Psoas muscle (tissue), 7 donors: ENCODE measurements at regions not wholly inside any gene's neighbourhood (a gene's known extent, or its start where the extent isn't known, plus 50 kb on each side); places are given as distances from the start of the nearest gene placed in this dataset.

Experiments used
- ATAC-seq, 4 donors: fragments of 200-7000 bp; cut with Tn5 transposase; one replicate each; pipeline ENCODE4 v1.9.1; 2020; ENCODE audit warnings: moderate library complexity in 3 of 4, mild to moderate bottlenecking in 2 of 4
- DNase-seq, 2 donors: peaks; one replicate each; pipeline ENCODE4 v3.0.0-alpha.2; 2020
- H3K27ac ChIP-seq: fragments of 200-600 bp; one replicate; pipeline ENCODE4 v1.8.0; 2022
- H3K27me3 ChIP-seq, 3 donors: fragments of 200-600 bp in 1 of 3; one replicate each; pipeline versions ENCODE4 v1.6.1 to v1.8.0; 2013 to 2022; ENCODE audit warnings: low read length in 2 of 3, mild to moderate bottlenecking in 2 of 3, moderate library complexity in 1 of 3; ENCODE audit not compliant: insufficient read depth in 3 of 3
- H3K36me3 ChIP-seq, 2 donors: fragments of 200-600 bp in 1 of 2; one replicate each; pipeline versions ENCODE4 v1.6.1 to v1.8.0; 2013 to 2022; ENCODE audit warnings: low read depth in 1 of 2, mild to moderate bottlenecking in 1 of 2, moderate library complexity in 1 of 2; ENCODE audit not compliant: insufficient read depth in 1 of 2
- H3K4me1 ChIP-seq: fragments of 200-600 bp; one replicate; pipeline ENCODE4 v1.8.0; 2022
- H3K4me3 ChIP-seq: fragments of 200-600 bp; one replicate; pipeline ENCODE4 v1.8.0; 2022; ENCODE audit warnings: mild to moderate bottlenecking
- H3K9me3 ChIP-seq: fragments of 200-600 bp; one replicate; pipeline ENCODE4 v1.8.0; 2022
- WGBS, 3 donors: extraction: QIAGEN DNeasy Blood & Tissue Kit; methylation state at CpG; one replicate each; pipeline versions ENCODE4 v1.1.6 to v1.1.7; 2013; 5-methylcytosine and 5-hydroxymethylcytosine counted together
- intact Hi-C, 2 donors: fragments of 100-400 bp; cut with DNase I; formaldehyde crosslinking; loops; one replicate each; pipeline versions ENCODE4 v1.11.0 to v1.14.2; 2022
- TF ChIP-seq, protein P1 (sequence below): fragments of 200-600 bp; IDR thresholded peaks from one replicate; pipeline ENCODE4 v1.8.0; 2022; ENCODE audit warnings: antibody characterized with exemption
- donor health status: healthy with polysubstance abuse.
- donor health status: DM: no; HTN: no; CAD: no; lungs with moderate emphysema.
- donor health status: Bipolar disorder and iron deficiency.
- donor health status: healthy.
- donor health status: DM: yes; HTN: yes; CAD: no.
- donor health status: DM: no; HTN: no; CAD: no.
- donor health status: DM: yes; HTN: yes; CAD: no.

DNA sequence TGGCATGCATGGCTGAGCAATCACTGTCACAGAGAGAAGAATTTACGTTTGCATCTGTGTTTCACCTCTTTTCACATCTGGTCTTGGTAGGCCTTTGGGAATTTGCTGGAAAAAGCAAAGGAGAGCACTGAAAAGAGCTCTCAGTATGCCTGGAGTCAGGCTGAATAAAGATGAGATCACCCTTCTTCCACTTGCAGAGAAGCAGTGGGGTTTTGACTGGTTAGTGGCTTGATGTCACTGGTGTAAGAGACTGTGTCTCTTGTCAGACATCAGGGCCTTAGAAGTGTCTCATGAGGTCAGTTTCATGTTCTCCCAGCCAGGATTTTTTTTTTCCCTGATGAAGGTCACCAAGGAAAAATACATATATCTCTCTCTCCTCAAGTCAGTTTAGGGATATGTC lies 353.8 kb downstream of the INSIG2 start:
- no peak overlapping the region for H3K4me3 ChIP-seq
- 61 to 64% (median 63%) methylated on average over 1 of the region's 1 CpG for WGBS, 3 donors
- no peaks in the 10 kb centered on the region for H3K27me3 ChIP-seq
- ATAC-seq (no peak), DNase-seq (no peak)
- H3K27ac ChIP-seq: no peak overlapping the region
- H3K36me3 ChIP-seq: no peaks in the 10 kb centered on the region
- H3K9me3 ChIP-seq: no peaks in the 10 kb centered on the region
- intact Hi-C loops: no loop called here
- no peaks in the 10 kb centered on the region for H3K4me1 ChIP-seq
- TF ChIP-seq, protein P1, sequence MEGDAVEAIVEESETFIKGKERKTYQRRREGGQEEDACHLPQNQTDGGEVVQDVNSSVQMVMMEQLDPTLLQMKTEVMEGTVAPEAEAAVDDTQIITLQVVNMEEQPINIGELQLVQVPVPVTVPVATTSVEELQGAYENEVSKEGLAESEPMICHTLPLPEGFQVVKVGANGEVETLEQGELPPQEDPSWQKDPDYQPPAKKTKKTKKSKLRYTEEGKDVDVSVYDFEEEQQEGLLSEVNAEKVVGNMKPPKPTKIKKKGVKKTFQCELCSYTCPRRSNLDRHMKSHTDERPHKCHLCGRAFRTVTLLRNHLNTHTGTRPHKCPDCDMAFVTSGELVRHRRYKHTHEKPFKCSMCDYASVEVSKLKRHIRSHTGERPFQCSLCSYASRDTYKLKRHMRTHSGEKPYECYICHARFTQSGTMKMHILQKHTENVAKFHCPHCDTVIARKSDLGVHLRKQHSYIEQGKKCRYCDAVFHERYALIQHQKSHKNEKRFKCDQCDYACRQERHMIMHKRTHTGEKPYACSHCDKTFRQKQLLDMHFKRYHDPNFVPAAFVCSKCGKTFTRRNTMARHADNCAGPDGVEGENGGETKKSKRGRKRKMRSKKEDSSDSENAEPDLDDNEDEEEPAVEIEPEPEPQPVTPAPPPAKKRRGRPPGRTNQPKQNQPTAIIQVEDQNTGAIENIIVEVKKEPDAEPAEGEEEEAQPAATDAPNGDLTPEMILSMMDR: no peak

DNA sequence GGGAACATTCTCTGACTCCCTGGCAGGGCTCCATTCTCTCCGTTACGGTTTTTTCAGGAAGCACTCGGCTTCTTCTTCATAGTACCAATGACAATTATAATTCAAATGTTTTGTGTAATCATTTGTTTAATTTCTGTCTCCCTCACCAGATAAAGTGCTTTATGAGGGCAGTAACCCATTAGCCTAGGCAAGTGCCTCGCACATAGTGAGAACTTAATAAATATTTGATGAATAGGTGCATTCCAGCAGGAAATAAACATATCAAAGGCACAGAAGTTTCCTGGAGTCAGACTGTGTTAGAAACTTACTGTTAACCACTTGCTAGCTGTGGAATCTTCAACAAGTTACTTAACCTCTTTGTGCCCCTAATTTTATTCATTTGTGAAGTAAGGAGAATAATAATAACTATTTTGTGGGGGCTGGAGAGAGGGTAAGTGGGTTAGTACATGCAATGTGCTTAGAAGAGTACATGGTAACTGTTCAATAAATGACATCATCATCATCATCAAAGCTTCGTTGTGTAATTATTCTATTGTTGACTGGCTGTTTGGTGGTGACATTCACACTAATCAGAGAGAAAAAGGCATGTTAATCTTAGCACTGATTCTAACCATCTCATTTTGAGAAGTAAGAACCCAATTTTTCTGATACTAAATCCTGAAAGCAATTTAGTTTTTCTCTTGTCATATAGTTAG lies 352.3 kb downstream of the INSIG2 start:
- H3K27me3 ChIP-seq: no peaks in the 10 kb centered on the region
- intact Hi-C loops: no loop called here
- WGBS, 3 donors: 41 to 56% (median 52%) methylated on average over 5 of the region's 5 CpGs
- H3K36me3 ChIP-seq: no peaks in the 10 kb centered on the region
- H3K4me1 ChIP-seq: no peaks in the 10 kb centered on the region
- no peaks in the 10 kb centered on the region for H3K9me3 ChIP-seq
- no peak overlapping the region for H3K27ac ChIP-seq
- DNase-seq (no peak), ATAC-seq (no peak)
- TF ChIP-seq, protein P1: no peak
- no peak overlapping the region for H3K4me3 ChIP-seq

DNA sequence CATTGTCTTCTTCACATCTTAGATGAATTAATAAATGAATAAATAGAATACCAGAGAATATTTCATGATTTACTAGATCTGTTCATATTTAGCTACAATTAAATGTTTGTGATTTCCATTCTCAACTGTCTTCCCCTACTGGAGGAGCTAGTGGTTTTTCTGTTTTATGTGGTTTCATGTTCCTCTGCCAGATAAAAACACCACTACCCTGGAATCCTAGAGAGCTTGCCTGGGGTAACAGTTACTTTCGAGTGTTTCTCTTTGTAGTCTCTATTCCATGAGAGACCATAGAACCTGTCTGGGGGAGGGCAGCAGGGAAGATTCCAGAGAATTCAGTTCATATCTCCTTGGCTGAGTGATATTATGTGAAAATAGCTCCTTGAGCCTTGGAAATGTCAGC lies 349.2 kb downstream of the INSIG2 start:
- intact Hi-C loops: no loop called here
- H3K4me3 ChIP-seq: no peak overlapping the region
- no peaks in the 10 kb centered on the region for H3K27me3 ChIP-seq
- TF ChIP-seq, protein P1: no peak
- H3K4me1 ChIP-seq: no peaks in the 10 kb centered on the region
- no peak for DNase-seq
- no peaks in the 10 kb centered on the region for H3K36me3 ChIP-seq
- ATAC-seq: no peak
- H3K9me3 ChIP-seq: no peaks in the 10 kb centered on the region
- WGBS, 3 donors: 68 to 72% (median 71%) methylated on average over 1 of the region's 1 CpG
- H3K27ac ChIP-seq: no peak overlapping the region

DNA sequence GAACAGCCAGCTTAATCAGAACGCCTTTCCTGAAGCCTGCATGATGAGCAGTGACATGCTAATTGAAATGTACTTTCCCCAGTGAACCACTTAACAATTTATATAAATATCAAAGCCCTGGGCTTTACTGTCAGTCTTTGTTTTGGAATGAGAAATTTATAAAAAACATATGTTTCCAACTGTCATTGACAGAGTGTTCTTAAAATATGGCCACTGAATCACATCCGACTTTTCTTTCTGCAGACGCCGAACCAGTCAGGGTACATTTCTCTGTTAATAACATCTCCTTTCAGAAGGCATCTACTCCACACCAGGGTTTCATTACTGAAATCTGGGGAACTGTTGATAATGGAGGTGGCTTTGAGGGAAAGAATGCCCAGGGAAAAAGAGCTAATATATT lies 343.7 kb downstream of the INSIG2 start:
- Histone ChIP-seq H3K4me3 (no peak overlapping the region), H3K27ac (no peak overlapping the region), H3K27me3 (no peaks in the 10 kb centered on the region), H3K9me3 (no peaks in the 10 kb centered on the region), H3K4me1 (no peaks in the 10 kb centered on the region), H3K36me3 (no peaks in the 10 kb centered on the region)
- ATAC-seq: no peak
- DNase-seq: no peak
- intact Hi-C loops: no loop called here
- WGBS, 3 donors: 79 to 86% (median 84%) methylated on average over 4 of the region's 4 CpGs
- TF ChIP-seq, protein P1: no peak

DNA sequence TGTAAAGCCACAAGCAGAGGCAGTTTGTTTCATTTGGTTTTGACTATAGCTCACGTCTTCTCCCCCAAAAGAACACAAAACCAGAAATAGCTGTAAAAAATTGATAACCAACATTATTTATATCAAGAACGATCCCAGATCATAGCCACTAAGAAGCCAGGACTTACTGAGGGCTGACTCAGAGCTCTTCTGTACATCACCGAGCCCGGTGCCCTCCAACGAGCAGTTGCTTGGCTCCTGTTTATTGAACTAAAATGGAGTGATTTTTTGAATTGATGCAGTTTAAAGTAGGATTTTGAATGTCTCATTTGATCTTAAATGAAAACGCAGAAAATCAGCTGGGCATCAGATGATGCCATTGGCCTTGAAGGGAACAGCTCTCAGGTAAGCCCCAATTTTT lies 343.3 kb downstream of the INSIG2 start:
- WGBS, 3 donors: 83 to 88% (median 84%) methylated on average over 6 of the region's 6 CpGs
- no peaks in the 10 kb centered on the region for H3K4me1 ChIP-seq
- H3K27ac ChIP-seq: no peak overlapping the region
- no peak for ATAC-seq
- H3K9me3 ChIP-seq: no peaks in the 10 kb centered on the region
- DNase-seq: no peak
- H3K27me3 ChIP-seq: no peaks in the 10 kb centered on the region
- TF ChIP-seq, protein P1: no peak
- H3K36me3 ChIP-seq: no peaks in the 10 kb centered on the region
- intact Hi-C loops: no loop called here
- H3K4me3 ChIP-seq: no peak overlapping the region
